HG03045 (cell line): ENCODE measurements at regions not wholly inside any gene's neighbourhood (a gene's known extent, or its start where the extent isn't known, plus 50 kb on each side); places are given as distances from the start of the nearest gene placed in this dataset.
A peak's percentile ranks its signal among the peaks of the same experiment; 100 is the strongest.
"Not testable (repeated sequence)": the region's sequence is repeated elsewhere in the genome, so short reads cannot be mapped to it uniquely, and the experiment has no call there.

Source experiments
- ATAC-seq: cut with Tn5 transposase; IDR thresholded peaks from one replicate; pipeline ENCODE4 v1.9.1; 2021; ENCODE audit warnings: mild to moderate bottlenecking, moderate library complexity; ENCODE audit not compliant: unreplicated experiment

GRCh38 chr14:106698620-106699267 lies 1172.4 kb downstream of the TMEM121 start:
- peak; percentile 55 for ATAC-seq

GRCh38 chr14:106703651-106704050 lies 1177.3 kb downstream of the TMEM121 start:
- ATAC-seq, result not testable (repeated sequence)

GRCh38 chr14:106706488-106706887 lies 1180.1 kb downstream of the TMEM121 start:
- ATAC-seq, result not testable (repeated sequence)

- ATAC-seq, result not testable (repeated sequence)
Observed at GRCh38 chr14:106710187-106710586, 1183.8 kb downstream of the TMEM121 start.

GRCh38 chr14:106712513-106712912 lies 1186.1 kb downstream of the TMEM121 start:
- not testable (repeated sequence) for ATAC-seq

- ATAC-seq, result not testable (repeated sequence)
Observed at GRCh38 chr14:106714446-106715428, 1188.4 kb downstream of the TMEM121 start.

GRCh38 chr14:106717544-106717943 lies 1191.2 kb downstream of the TMEM121 start:
- not testable (repeated sequence) for ATAC-seq

GRCh38 chr14:106719880-106720279 lies 1193.5 kb downstream of the TMEM121 start:
- not testable (repeated sequence) for ATAC-seq

GRCh38 chr14:106721926-106722325 lies 1195.5 kb downstream of the TMEM121 start:
- not testable (repeated sequence) for ATAC-seq

GRCh38 chr14:106722813-106723687 lies 1196.7 kb downstream of the TMEM121 start:
- ATAC-seq, result not testable (repeated sequence)

- ATAC-seq, result not testable (repeated sequence)
Observed at GRCh38 chr14:106727962-106728361, 1201.6 kb downstream of the TMEM121 start.

GRCh38 chr14:106728611-106729010 lies 1202.2 kb downstream of the TMEM121 start:
- no peak for ATAC-seq

- no peak for ATAC-seq
Observed at GRCh38 chr14:106729551-106729950, 1203.2 kb downstream of the TMEM121 start.

- ATAC-seq, result no peak
Observed at GRCh38 chr14:106733771-106734170, 1207.4 kb downstream of the TMEM121 start.

GRCh38 chr14:106737021-106737420 lies 1210.6 kb downstream of the TMEM121 start:
- ATAC-seq, result no peak

- no peak for ATAC-seq
Observed at GRCh38 chr14:106738075-106738474, 1211.7 kb downstream of the TMEM121 start.

GRCh38 chr14:106738598-106739258 lies 1212.3 kb downstream of the TMEM121 start:
- ATAC-seq, result not testable (repeated sequence)

- ATAC-seq, result peak; percentile 62
Observed at GRCh38 chr14:106741086-106741827, 1214.9 kb downstream of the TMEM121 start.

- ATAC-seq, result peak; percentile 57
Observed at GRCh38 chr14:106745016-106745767, 1218.8 kb downstream of the TMEM121 start.
